Thyroid gland (tissue), 4 donors: ENCODE measurements at regions not wholly inside any gene's neighbourhood (a gene's known extent, or its start where the extent isn't known, plus 50 kb on each side); places are given as distances from the start of the nearest gene placed in this dataset.

Experiments used
- CTCF ChIP-seq, 6 experiments: fragments of 200-600 bp in 3 of 6; fragments of 450-650 bp in 3 of 6; sonication (generic) in 3 of 6; IDR thresholded peaks; one replicate each; pipeline ENCODE4 v1.5.1; 2016 to 2019; ENCODE audit warnings: antibody characterized with exemption in 6 of 6, mild to moderate bottlenecking in 2 of 6, inconsistent platforms in 1 of 6, moderate library complexity in 1 of 6
- POLR2A ChIP-seq, 2 donors: fragments of 450-650 bp; IDR thresholded peaks; one replicate each; pipeline ENCODE4 v1.6.1; 2017; ENCODE audit warnings: antibody characterized with exemption in 2 of 2, mild to moderate bottlenecking in 2 of 2, moderate library complexity in 1 of 2

DNA sequence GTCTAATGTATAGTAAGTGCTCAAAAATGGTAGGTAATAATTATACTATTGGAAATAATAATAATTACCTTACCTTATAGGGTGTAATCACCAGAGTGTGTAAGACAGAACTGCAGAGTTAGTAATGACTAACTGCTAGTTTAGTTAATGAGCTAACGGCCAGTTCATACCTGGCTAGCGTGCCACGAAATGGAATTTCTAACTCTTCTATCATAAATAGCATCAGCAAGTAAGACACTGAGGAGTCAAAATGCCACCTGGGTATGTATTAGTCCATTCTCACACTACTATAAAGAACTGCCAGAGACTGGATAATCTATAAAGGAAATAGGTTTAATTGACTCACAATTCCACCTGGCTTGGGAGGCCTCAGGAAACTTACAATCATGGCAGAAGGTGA is 63.4 kb upstream of the CEP85L start:
- TF ChIP-seq CTCF (IDR thresholded peaks at IDR 0.05) (no peak), POLR2A (IDR thresholded peaks at IDR 0.05) (no peak)
